BJ (cell line): ENCODE measurements at regions not wholly inside any gene's neighbourhood (a gene's known extent, or its start where the extent isn't known, plus 50 kb on each side); places are given as distances from the start of the nearest gene placed in this dataset.
A peak's percentile ranks its signal among the peaks of the same experiment; 100 is the strongest.

Experiments used
- CTCF ChIA-PET: fragments of 350-600 bp; formaldehyde crosslinking; extraction: SDS; loops from one replicate; lab custom pipeline; 2021; ENCODE audit warnings: antibody characterized with exemption, inconsistent platforms; lab: Yijun Ruan, JAX
- POLR2A ChIA-PET: fragments of 300-600 bp; sonication (Branson Sonifier 250); formaldehyde crosslinking; extraction: SDS; loops from one replicate; lab custom pipeline; 2021; ENCODE audit warnings: antibody characterized with exemption; lab: Charles Lee
- DNase-seq: peaks from one replicate; pipeline ENCODE4 v3.0.0-alpha.2; 2011; ENCODE audit warnings: low read depth
- H3K27me3 ChIP-seq: 2 replicates; pipeline ENCODE4 v1.6.0; 2011; ENCODE audit warnings: low read length; ENCODE audit not compliant: control insufficient read depth, insufficient read depth
- H3K36me3 ChIP-seq: 2 replicates; pipeline ENCODE4 v1.5.1; 2011; ENCODE audit warnings: low read length; ENCODE audit not compliant: control insufficient read depth, insufficient read depth
- H3K4me3 ChIP-seq: 2 replicates; pipeline ENCODE4 v1.5.1; 2011; ENCODE audit warnings: low read depth, mild to moderate bottlenecking, control low read depth, low read length
- TF ChIP-seq, protein P1 (sequence below): IDR thresholded peaks from 2 replicates; pipeline ENCODE4 v1.5.1; 2011; ENCODE audit warnings: low read depth, mild to moderate bottlenecking, control low read depth, inconsistent platforms, low read length, moderate library complexity; ENCODE audit not compliant: insufficient read depth

DNA sequence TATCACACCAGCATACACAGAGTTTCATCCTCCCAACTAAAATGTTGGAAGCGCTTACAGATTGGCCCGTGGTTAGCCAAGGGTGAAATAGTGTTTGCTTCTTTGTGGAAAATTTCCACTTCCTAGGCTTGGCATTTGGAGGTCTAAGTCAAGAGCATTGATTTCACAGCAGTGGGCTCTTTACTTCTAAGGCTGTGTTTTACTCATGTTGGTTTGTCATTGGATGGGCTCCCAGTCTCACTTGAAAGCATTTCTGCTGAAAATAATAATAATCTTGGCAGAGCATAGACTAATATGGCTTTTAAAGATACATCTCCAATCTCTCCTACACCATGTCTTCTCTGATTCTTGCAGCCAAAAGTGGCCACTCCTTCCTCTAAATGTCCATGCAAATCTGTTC is 82.9 kb downstream of the DYNAP start:
- ChIA-PET POLR2A (no interaction called here), CTCF (interaction anchor here (0.6 to 1.1 kb wide), 3 partner anchors 231 to 309 kb away, joined by 3 to 4 read pairs (median 3); no protein-coding TSS in a partner anchor)
- Histone ChIP-seq H3K4me3 (no peak overlapping the region), H3K27me3 (no peaks in the 10 kb centered on the region), H3K36me3 (no peaks in the 10 kb centered on the region)
- TF ChIP-seq, protein P1, sequence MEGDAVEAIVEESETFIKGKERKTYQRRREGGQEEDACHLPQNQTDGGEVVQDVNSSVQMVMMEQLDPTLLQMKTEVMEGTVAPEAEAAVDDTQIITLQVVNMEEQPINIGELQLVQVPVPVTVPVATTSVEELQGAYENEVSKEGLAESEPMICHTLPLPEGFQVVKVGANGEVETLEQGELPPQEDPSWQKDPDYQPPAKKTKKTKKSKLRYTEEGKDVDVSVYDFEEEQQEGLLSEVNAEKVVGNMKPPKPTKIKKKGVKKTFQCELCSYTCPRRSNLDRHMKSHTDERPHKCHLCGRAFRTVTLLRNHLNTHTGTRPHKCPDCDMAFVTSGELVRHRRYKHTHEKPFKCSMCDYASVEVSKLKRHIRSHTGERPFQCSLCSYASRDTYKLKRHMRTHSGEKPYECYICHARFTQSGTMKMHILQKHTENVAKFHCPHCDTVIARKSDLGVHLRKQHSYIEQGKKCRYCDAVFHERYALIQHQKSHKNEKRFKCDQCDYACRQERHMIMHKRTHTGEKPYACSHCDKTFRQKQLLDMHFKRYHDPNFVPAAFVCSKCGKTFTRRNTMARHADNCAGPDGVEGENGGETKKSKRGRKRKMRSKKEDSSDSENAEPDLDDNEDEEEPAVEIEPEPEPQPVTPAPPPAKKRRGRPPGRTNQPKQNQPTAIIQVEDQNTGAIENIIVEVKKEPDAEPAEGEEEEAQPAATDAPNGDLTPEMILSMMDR, result no peak
- DNase-seq, result no peak

GRCh38 chr18:54675076-54675475 is 84.0 kb downstream of the DYNAP start:
- no peak overlapping the region for H3K4me3 ChIP-seq
- no peaks in the 10 kb centered on the region for H3K27me3 ChIP-seq
- no peaks in the 10 kb centered on the region for H3K36me3 ChIP-seq
- TF ChIP-seq, protein P1, result no peak
- no peak for DNase-seq
- ChIA-PET POLR2A (no interaction called here), CTCF (no interaction called here)

GRCh38 chr18:54679318-54680149 is 88.5 kb downstream of the DYNAP start:
- TF ChIP-seq, protein P1, result peak; percentile 59
- ChIA-PET POLR2A (no interaction called here), CTCF (interaction anchor here (0.6 to 4.1 kb wide), 20 partner anchors 8 to 549 kb away, joined by 3 to 45 read pairs (median 4); no protein-coding TSS in a partner anchor)
- DNase-seq, result peak; percentile 32
- Histone ChIP-seq H3K36me3 (no peaks in the 10 kb centered on the region), H3K27me3 (no peaks in the 10 kb centered on the region), H3K4me3 (no peak overlapping the region)

DNA sequence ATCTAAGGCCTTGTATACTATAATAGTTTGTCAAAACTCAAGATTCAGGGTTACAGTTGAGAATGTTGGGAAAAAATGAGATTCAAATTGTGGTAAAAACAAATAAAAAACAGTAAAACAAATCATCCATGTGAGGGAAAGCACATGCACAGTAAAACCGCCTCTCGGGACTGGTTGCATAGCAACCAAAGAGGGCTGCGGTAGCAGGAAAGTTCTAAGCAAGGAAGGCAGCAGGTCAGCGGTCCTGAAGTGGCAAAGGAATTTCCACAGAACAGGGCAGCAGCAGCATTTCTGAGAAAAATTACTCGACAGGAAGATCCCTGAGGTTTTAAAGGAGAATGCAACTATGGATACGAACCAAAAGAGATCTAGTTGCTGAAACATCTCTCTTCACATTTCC is 93.7 kb downstream of the DYNAP start:
- TF ChIP-seq, protein P1, result no peak
- no peaks in the 10 kb centered on the region for H3K36me3 ChIP-seq
- no peak overlapping the region for H3K4me3 ChIP-seq
- H3K27me3 ChIP-seq, result no peaks in the 10 kb centered on the region
- ChIA-PET CTCF (interaction anchor here (2.1 kb wide), 1 partner anchor 299 kb away, joined by 11 read pairs; no protein-coding TSS in a partner anchor), POLR2A (no interaction called here)
- DNase-seq, result no peak

DNA sequence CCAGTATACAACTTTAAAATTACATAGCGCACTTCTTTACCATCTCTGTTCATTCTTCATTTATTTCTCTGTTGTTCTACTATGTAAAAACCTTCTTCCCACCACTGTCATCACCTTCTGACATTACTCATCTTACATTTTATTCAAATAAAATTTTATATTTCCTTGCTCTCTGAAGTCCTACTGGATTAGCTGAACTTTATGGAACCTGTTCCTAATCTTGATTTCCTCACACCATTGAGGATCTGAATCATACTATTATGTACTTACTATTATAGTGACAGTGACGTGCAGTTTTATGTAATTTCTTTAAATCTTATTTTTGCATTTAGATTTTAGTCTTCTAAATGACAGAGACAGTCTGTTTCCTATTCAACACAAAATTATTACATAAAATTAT is 98.3 kb downstream of the DYNAP start:
- TF ChIP-seq, protein P1, result no peak
- DNase-seq, result no peak
- POLR2A ChIA-PET, result no interaction called here
- no peaks in the 10 kb centered on the region for H3K36me3 ChIP-seq
- H3K4me3 ChIP-seq, result no peak overlapping the region
- H3K27me3 ChIP-seq, result no peaks in the 10 kb centered on the region
- CTCF ChIA-PET, result no interaction called here
